SIG-M5 treated with dmso at 0.1 percent for 504 hours (cell line): ENCODE measurements at regions not wholly inside any gene's neighbourhood (a gene's known extent, or its start where the extent isn't known, plus 50 kb on each side); places are given as distances from the start of the nearest gene placed in this dataset.
"Not testable (repeated sequence)": the region's sequence is repeated elsewhere in the genome, so short reads cannot be mapped to it uniquely, and the experiment has no call there.

Experiments
- DNase-seq: peaks from one replicate; lab custom pipeline; 2025; ENCODE audit not compliant: unreplicated experiment; lab: John Stamatoyannopoulos, UW

GRCh38 chr21:33974513-33975468 is 59.2 kb upstream of the ATP5PO start:
- DNase-seq = no peak

GRCh38 chr21:33973268-33973667 is 57.7 kb upstream of the ATP5PO start:
- DNase-seq = no peak

GRCh38 chr21:33972539-33972938 is 56.9 kb upstream of the ATP5PO start:
- no peak for DNase-seq

- DNase-seq = no peak
Observed at GRCh38 chr21:33971492-33972013, 55.9 kb upstream of the ATP5PO start.

- DNase-seq = no peak
Observed at GRCh38 chr21:33969581-33969980, 54.0 kb upstream of the ATP5PO start.

- no peak for DNase-seq
Observed at GRCh38 chr21:33968995-33969348, 53.4 kb upstream of the ATP5PO start.

- DNase-seq = no peak
Observed at GRCh38 chr21:33968080-33968994, 52.7 kb upstream of the ATP5PO start.

GRCh38 chr21:33967086-33967571 is 51.5 kb upstream of the ATP5PO start:
- DNase-seq = no peak

- no peak for DNase-seq
Observed at GRCh38 chr21:33966324-33966949, 50.8 kb upstream of the ATP5PO start.

- not testable (repeated sequence) for DNase-seq
Observed at GRCh38 chr21:33965662-33966061, 50.1 kb upstream of the ATP5PO start.
